SK-N-SH treated with all-trans-retinoic acid at 6 μM for 48 hours (cell line): ENCODE measurements at regions not wholly inside any gene's neighbourhood (a gene's known extent, or its start where the extent isn't known, plus 50 kb on each side); places are given as distances from the start of the nearest gene placed in this dataset.

Experiments
- ATAC-seq: fragments of 200-7000 bp; cut with Tn5 transposase; 3 replicates; pipeline ENCODE4 v1.9.1; 2020; ENCODE audit warnings: mild to moderate bottlenecking, moderate library complexity
- ARNTL ChIP-seq: fragments of 450-650 bp; formaldehyde crosslinking; IDR thresholded peaks from 2 replicates; pipeline ENCODE4 v1.5.0; 2020; ENCODE audit warnings: low read depth, mild to moderate bottlenecking, moderate library complexity, borderline replicate concordance
- BACH2 ChIP-seq: fragments of 250-450 bp; sonication (Bioruptor Pico); IDR thresholded peaks from 2 replicates; pipeline ENCODE4 v1.9.0; 2021; ENCODE audit warnings: mild to moderate bottlenecking, borderline replicate concordance
- CREB5 ChIP-seq: fragments of 250-450 bp; sonication (Bioruptor Pico); IDR thresholded peaks from 2 replicates; pipeline ENCODE4 v1.5.1; 2020; ENCODE audit warnings: low read depth, mild to moderate bottlenecking, moderate library complexity
- CSDC2 ChIP-seq: fragments of 250-450 bp; sonication (Bioruptor Pico); IDR thresholded peaks from 2 replicates; pipeline ENCODE4 v1.5.0; 2020; ENCODE audit warnings: mild to moderate bottlenecking, moderate library complexity
- CSRNP3 ChIP-seq: fragments of 250-450 bp; sonication (Bioruptor Pico); IDR thresholded peaks from 2 replicates; pipeline ENCODE4 v1.5.1; 2021; ENCODE audit warnings: mild to moderate bottlenecking, moderate library complexity
- ESRRG ChIP-seq: fragments of 250-450 bp; sonication (Bioruptor Pico); IDR thresholded peaks from 2 replicates; pipeline ENCODE4 v1.6.1; 2021; ENCODE audit warnings: mild to moderate bottlenecking
- GLIS3 ChIP-seq: fragments of 250-450 bp; sonication (Bioruptor Pico); IDR thresholded peaks from 2 replicates; pipeline ENCODE4 v1.5.0; 2020; ENCODE audit warnings: mild to moderate bottlenecking, moderate library complexity
- ISL1 ChIP-seq: fragments of 250-450 bp; sonication (Bioruptor Pico); IDR thresholded peaks from 2 replicates; pipeline ENCODE4 v2.1.2; 2022; ENCODE audit warnings: mild to moderate bottlenecking, moderate library complexity
- OSR1 ChIP-seq: fragments of 250-450 bp; sonication (Bioruptor Pico); IDR thresholded peaks from 2 replicates; pipeline ENCODE4 v1.8.0; 2022; ENCODE audit warnings: moderate library complexity, mild to moderate bottlenecking, inconsistent platforms
- PATZ1 ChIP-seq: fragments of 250-450 bp; sonication (Bioruptor Pico); IDR thresholded peaks from 2 replicates; pipeline ENCODE4 v1.8.0; 2020; ENCODE audit warnings: mild to moderate bottlenecking, moderate library complexity, borderline replicate concordance
- POU6F1 ChIP-seq: fragments of 250-450 bp; sonication (Bioruptor Pico); IDR thresholded peaks from 2 replicates; pipeline ENCODE4 v1.8.0; 2021; ENCODE audit warnings: low read depth, mild to moderate bottlenecking, moderate library complexity, borderline replicate concordance
- PPARA ChIP-seq: fragments of 250-450 bp; sonication (Bioruptor Pico); IDR thresholded peaks from 2 replicates; pipeline ENCODE4 v1.5.0; 2020; ENCODE audit warnings: mild to moderate bottlenecking, borderline replicate concordance
- RARB ChIP-seq: fragments of 250-450 bp; sonication (Bioruptor Pico); IDR thresholded peaks from 2 replicates; pipeline ENCODE4 v1.8.0; 2021; ENCODE audit warnings: mild to moderate bottlenecking, moderate library complexity
- SNAI2 ChIP-seq: fragments of 250-450 bp; sonication (Bioruptor Pico); IDR thresholded peaks from 2 replicates; pipeline ENCODE4 v1.5.0; 2020; ENCODE audit warnings: mild to moderate bottlenecking, moderate library complexity
- TCF4 ChIP-seq: fragments of 250-450 bp; sonication (Bioruptor Pico); IDR thresholded peaks from 2 replicates; pipeline ENCODE4 v1.8.0; 2021; ENCODE audit warnings: mild to moderate bottlenecking, moderate library complexity, borderline replicate concordance
- TOX ChIP-seq: fragments of 250-450 bp; sonication (Bioruptor Pico); IDR thresholded peaks from 2 replicates; pipeline ENCODE4 v1.8.0; 2021; ENCODE audit warnings: mild to moderate bottlenecking, moderate library complexity, borderline replicate concordance
- TSHZ2 ChIP-seq: fragments of 250-450 bp; sonication (Bioruptor Pico); IDR thresholded peaks from 2 replicates; pipeline ENCODE4 v1.5.0; 2020; ENCODE audit warnings: mild to moderate bottlenecking, moderate library complexity
- ZC3H10 ChIP-seq: fragments of 250-450 bp; sonication (Bioruptor Pico); IDR thresholded peaks from 2 replicates; pipeline ENCODE4 v1.5.1; 2021; ENCODE audit warnings: mild to moderate bottlenecking, moderate library complexity
- ZFP3 ChIP-seq: fragments of 250-450 bp; sonication (Bioruptor Pico); IDR thresholded peaks from 2 replicates; pipeline ENCODE4 v1.5.0; 2020; ENCODE audit warnings: mild to moderate bottlenecking, moderate library complexity
- ZFP30 ChIP-seq: fragments of 450-650 bp; formaldehyde crosslinking; IDR thresholded peaks from 2 replicates; pipeline ENCODE4 v1.5.0; 2022; ENCODE audit warnings: mild to moderate bottlenecking, moderate library complexity
- ZNF565 ChIP-seq: fragments of 450-650 bp; formaldehyde crosslinking; conservative IDR thresholded peaks from 2 replicates; pipeline ENCODE4 v1.5.0; 2020; ENCODE audit warnings: low read depth, mild to moderate bottlenecking, moderate library complexity
- ZNF70 ChIP-seq: fragments of 450-650 bp; formaldehyde crosslinking; IDR thresholded peaks from 2 replicates; pipeline ENCODE4 v1.5.0; 2020; ENCODE audit warnings: mild to moderate bottlenecking, moderate library complexity

- no peak for TF ChIP-seq BACH2 (CRISPR knock-in tag)
- no peak for TF ChIP-seq TSHZ2 (CRISPR knock-in tag)
- no peak for TF ChIP-seq CREB5
- no peak for TF ChIP-seq ZNF70 (CRISPR knock-in tag)
- no peak for TF ChIP-seq ZFP30 (CRISPR knock-in tag)
- TF ChIP-seq PATZ1 (CRISPR knock-in tag): no peak
- no peak for TF ChIP-seq CSDC2 (CRISPR knock-in tag)
- TF ChIP-seq, all 23 proteins: peak for 0
- ATAC-seq: no peak
Measured at GRCh38 chr17:31789707-31790505, 69.1 kb downstream of the COPRS start.

- peak; percentile 21; the same call in 1 of the 3 replicates for ATAC-seq
Measured at GRCh38 chr17:31788956-31789355, 70.1 kb downstream of the COPRS start.

GRCh38 chr17:31788571-31788946 is 70.5 kb downstream of the COPRS start:
- ATAC-seq: no peak; the same call in 2 of the 3 replicates
- no peak for TF ChIP-seq RARB (CRISPR knock-in tag)
- TF ChIP-seq ESRRG: no peak
- TF ChIP-seq GLIS3 (CRISPR knock-in tag): no peak
- no peak for TF ChIP-seq ZFP30 (CRISPR knock-in tag)
- TF ChIP-seq ZNF565 (CRISPR knock-in tag): no peak
- no peak for TF ChIP-seq ARNTL (CRISPR knock-in tag)
- no peak for TF ChIP-seq PPARA (CRISPR knock-in tag)
- no peak for TF ChIP-seq CREB5
- TF ChIP-seq OSR1: no peak
- TF ChIP-seq SNAI2 (CRISPR knock-in tag): no peak
- TF ChIP-seq TCF4 (CRISPR knock-in tag): no peak
- TF ChIP-seq ZFP3 (CRISPR knock-in tag): no peak
- TF ChIP-seq ISL1 (CRISPR knock-in tag): no peak
- TF ChIP-seq TOX (CRISPR knock-in tag): no peak
- TF ChIP-seq BACH2 (CRISPR knock-in tag): no peak
- no peak for TF ChIP-seq POU6F1 (CRISPR knock-in tag)
- no peak for TF ChIP-seq ZC3H10
- no peak for TF ChIP-seq TSHZ2 (CRISPR knock-in tag)
- no peak for TF ChIP-seq CSRNP3 (CRISPR knock-in tag)

More at GRCh38 chr17:31788956-31789355, 70.1 kb downstream of the COPRS start:
- no peak for TF ChIP-seq ARNTL (CRISPR knock-in tag)
